Heart right ventricle (tissue), 16 donors: ENCODE measurements at regions not wholly inside any gene's neighbourhood (a gene's known extent, or its start where the extent isn't known, plus 50 kb on each side); places are given as distances from the start of the nearest gene placed in this dataset.

ENCODE experiments used
- ATAC-seq, 8 donors: fragments of 200-7000 bp; cut with Tn5 transposase; one replicate each; pipeline ENCODE4 v1.9.1; 2020; ENCODE audit warnings: mild to moderate bottlenecking in 8 of 8, moderate library complexity in 8 of 8, moderate number of reproducible peaks in 1 of 8
- DNase-seq, 2 donors: peaks; one replicate each; pipeline ENCODE4 v3.0.0-alpha.2; 2020
- H3K27ac ChIP-seq, 10 donors: fragments of 200-600 bp; sonication (generic) in 2 of 10; one replicate each; pipeline versions ENCODE4 v1.5.0 to v1.8.0; 2020 to 2022; ENCODE audit warnings: mild to moderate bottlenecking in 3 of 10
- H3K27me3 ChIP-seq, 7 donors: fragments of 200-600 bp; one replicate each; pipeline ENCODE4 v1.8.0; 2021 to 2022; ENCODE audit warnings: mild to moderate bottlenecking in 2 of 7
- H3K36me3 ChIP-seq, 9 donors: fragments of 200-600 bp; sonication (generic) in 1 of 9; one replicate each; pipeline versions ENCODE4 v1.5.0 to v1.8.0; 2020 to 2022; ENCODE audit warnings: mild to moderate bottlenecking in 2 of 9
- H3K4me1 ChIP-seq, 9 donors: fragments of 200-600 bp; sonication (generic) in 1 of 9; one replicate each; pipeline versions ENCODE4 v1.5.0 to v1.8.0; 2020 to 2022; ENCODE audit warnings: mild to moderate bottlenecking in 4 of 9
- H3K4me3 ChIP-seq, 10 donors: fragments of 200-600 bp; sonication (generic) in 2 of 10; one replicate each; pipeline versions ENCODE4 v1.5.0 to v1.8.0; 2020 to 2022; ENCODE audit warnings: mild to moderate bottlenecking in 7 of 10, moderate library complexity in 2 of 10
- H3K9me3 ChIP-seq, 11 donors: fragments of 200-600 bp in 10 of 11; sonication (generic) in 2 of 11; one replicate each; pipeline versions ENCODE4 v1.5.0 to v1.8.0; 2013 to 2022; ENCODE audit warnings: mild to moderate bottlenecking in 2 of 11, control low read depth in 1 of 11, moderate library complexity in 1 of 11
- CTCF ChIP-seq, 9 donors: fragments of 200-600 bp; sonication (generic) in 2 of 9; IDR thresholded peaks; one replicate each; pipeline versions ENCODE4 v1.5.0 to v1.8.0; 2021 to 2022; ENCODE audit warnings: antibody characterized with exemption in 9 of 9, mild to moderate bottlenecking in 5 of 9, moderate library complexity in 1 of 9
- WGBS, 2 donors: extraction: QIAGEN DNeasy Blood & Tissue Kit; methylation state at CpG; one replicate each; pipeline ENCODE4 v1.1.7; 2013; ENCODE audit warnings: inconsistent platforms in 1 of 2; 5-methylcytosine and 5-hydroxymethylcytosine counted together
- intact Hi-C, 10 donors: fragments of 100-400 bp; cut with DNase I; formaldehyde crosslinking; loops; one replicate each; pipeline versions ENCODE4 v1.11.1 to v1.14.2; 2022
- donor health status: Arrhythmogenic right ventricular cardiomyopathy.
- donor health status: ischemic (EF 13 %, LVEDD 7.1; RV severe dilation, severe dysfunction).
- donor health status: healthy with polysubstance abuse.
- donor health status: DM: no; HTN: yes; CAD: no.
- donor health status: DM: no; HTN: no; CAD: no.
- donor health status: ischemic (EF 25% LVEDD 6.9; RV normal size, moderate dysfunction).
- donor health status: ischemic (EF 25% LVEDD 5.7; RV mildly dilated, moderate dysfunction).
- donor health status: healthy.
- donor health status: DM: yes; HTN: yes; CAD: no.
- donor health status: Ischemic cardiomyopathy.
- donor health status: ischemic (EF 35%, LVEDD 5.7; RV mildly dilated, moderate dysfunction).
- donor health status: nonischemic (EF 11% LVEDD 7.7; RV severe dilation, severe dysfunction).
- donor health status: DM: yes; HTN: yes; CAD: no.
- donor health status: PGD.
- donor health status: ischemic (EF 29% LVEDD 5.4; RV normal size, mild dysfunction).
- donor health status: nonischemic (EF 23%, LVEDD 6.1; RV moderate dilation, normal function).

GRCh38 chr2:146305164-146305563, 1539.7 kb upstream of the ACVR2A start:
- no peaks in the 10 kb centered on the region for H3K4me1 ChIP-seq
- H3K27ac ChIP-seq = no peak overlapping the region
- 88 to 90% methylated on average over 3 of the region's 3 CpGs for WGBS, 2 donors
- no peaks in the 10 kb centered on the region for H3K36me3 ChIP-seq
- H3K27me3 ChIP-seq = no peaks in the 10 kb centered on the region
- H3K9me3 ChIP-seq = peaks cover 0 to 32% (median 1%) of the 10 kb centered on the region in 11 donors
- intact Hi-C loops = no loop called here
- H3K4me3 ChIP-seq = no peak overlapping the region
- ATAC-seq = no peak
- no peak for DNase-seq
- TF ChIP-seq CTCF (IDR thresholded peaks at IDR 0.05) = no peak

GRCh38 chr2:146301287-146301686, 1543.5 kb upstream of the ACVR2A start:
- H3K9me3 ChIP-seq = peaks cover 0 to 47% (median 5%) of the 10 kb centered on the region in 11 donors
- H3K36me3 ChIP-seq = no peaks in the 10 kb centered on the region
- H3K4me3 ChIP-seq = no peak overlapping the region
- no peak for TF ChIP-seq CTCF (IDR thresholded peaks at IDR 0.05)
- no peaks in the 10 kb centered on the region for H3K4me1 ChIP-seq
- DNase-seq (no peak), ATAC-seq (no peak)
- no peaks in the 10 kb centered on the region for H3K27me3 ChIP-seq
- H3K27ac ChIP-seq = no peak overlapping the region
- intact Hi-C loops = no loop called here
- 82 to 91% methylated on average over 2 of the region's 2 CpGs for WGBS, 2 donors

- H3K36me3 ChIP-seq = no peaks in the 10 kb centered on the region
- no peak overlapping the region for H3K4me3 ChIP-seq
- TF ChIP-seq CTCF (IDR thresholded peaks at IDR 0.05) = no peak
- WGBS, 2 donors = 97 to 100% methylated on average over 1 of the region's 1 CpG
- intact Hi-C loops = no loop called here
- DNase-seq (no peak), ATAC-seq (no peak)
- H3K4me1 ChIP-seq = no peaks in the 10 kb centered on the region
- H3K27ac ChIP-seq = no peak overlapping the region
- H3K27me3 ChIP-seq = no peaks in the 10 kb centered on the region
- H3K9me3 ChIP-seq = peaks cover 0 to 56% (median 11%) of the 10 kb centered on the region in 11 donors
These were observed 1549.7 kb upstream of the ACVR2A start for GRCh38 chr2:146295080-146295670.

- DNase-seq (no peak), ATAC-seq (no peak)
- Histone ChIP-seq H3K9me3 (peaks cover 0 to 31% (median 0%) of the 10 kb centered on the region in 11 donors), H3K4me1 (no peaks in the 10 kb centered on the region), H3K36me3 (no peaks in the 10 kb centered on the region), H3K27ac (no peak overlapping the region), H3K27me3 (no peaks in the 10 kb centered on the region), H3K4me3 (no peak overlapping the region)
- intact Hi-C loops = no loop called here
- TF ChIP-seq CTCF (IDR thresholded peaks at IDR 0.05) = no peak
- 71 to 83% methylated on average over 1 of the region's 1 CpG for WGBS, 2 donors
These were observed 1557.5 kb upstream of the ACVR2A start for GRCh38 chr2:146287281-146287680.
